T-helper 1 cell (primary cell): ENCODE measurements at regions not wholly inside any gene's neighbourhood (a gene's known extent, or its start where the extent isn't known, plus 50 kb on each side); places are given as distances from the start of the nearest gene placed in this dataset.
"Not testable (repeated sequence)": the region's sequence is repeated elsewhere in the genome, so short reads cannot be mapped to it uniquely, and the experiment has no call there.

Experiments
- DNase-seq, 5 donors: peaks; one replicate each; pipeline ENCODE4 v3.0.0-alpha.2; 2012 to 2020

- DNase-seq = no peak
Observed at GRCh38 chr5:2068531-2068930, 185.8 kb upstream of the IRX4 start.

- DNase-seq = no peak
Observed at GRCh38 chr5:2066373-2066772, 183.6 kb upstream of the IRX4 start.

GRCh38 chr5:2063380-2063779 is 180.7 kb upstream of the IRX4 start:
- not testable (repeated sequence) for DNase-seq

GRCh38 chr5:2052687-2053086 is 170.0 kb upstream of the IRX4 start:
- DNase-seq = no peak

GRCh38 chr5:2049876-2050275 is 167.2 kb upstream of the IRX4 start:
- DNase-seq = no peak

- DNase-seq = no peak
Observed at GRCh38 chr5:2048664-2049063, 165.9 kb upstream of the IRX4 start.

GRCh38 chr5:2047341-2047927 is 164.7 kb upstream of the IRX4 start:
- no peak for DNase-seq

- DNase-seq = no peak
Observed at GRCh38 chr5:2044041-2044440, 161.3 kb upstream of the IRX4 start.

GRCh38 chr5:2039180-2039531 is 156.4 kb upstream of the IRX4 start:
- no peak for DNase-seq

GRCh38 chr5:2038321-2039179 is 155.8 kb upstream of the IRX4 start:
- peak; percentile 23 to 57 (median 38) for DNase-seq

GRCh38 chr5:2036885-2037284 is 154.2 kb upstream of the IRX4 start:
- DNase-seq = no peak

- no peak for DNase-seq
Observed at GRCh38 chr5:2032432-2032831, 149.7 kb upstream of the IRX4 start.

GRCh38 chr5:2031581-2031980 is 148.9 kb upstream of the IRX4 start:
- DNase-seq = no peak

GRCh38 chr5:2030131-2030530 is 147.4 kb upstream of the IRX4 start:
- DNase-seq = no peak

- DNase-seq = no peak
Observed at GRCh38 chr5:2029206-2029605, 146.5 kb upstream of the IRX4 start.

- DNase-seq = no peak
Observed at GRCh38 chr5:2027790-2028189, 145.1 kb upstream of the IRX4 start.

- DNase-seq = no peak
Observed at GRCh38 chr5:2024986-2025721, 142.4 kb upstream of the IRX4 start.

- no peak for DNase-seq
Observed at GRCh38 chr5:2023196-2023595, 140.5 kb upstream of the IRX4 start.

GRCh38 chr5:2022436-2022835 is 139.7 kb upstream of the IRX4 start:
- DNase-seq = no peak

GRCh38 chr5:2021484-2022176 is 138.9 kb upstream of the IRX4 start:
- DNase-seq = no peak

GRCh38 chr5:2020730-2021129 is 138.0 kb upstream of the IRX4 start:
- no peak for DNase-seq

GRCh38 chr5:2019716-2020115 is 137.0 kb upstream of the IRX4 start:
- no peak for DNase-seq

- no peak for DNase-seq
Observed at GRCh38 chr5:2018390-2018724, 135.6 kb upstream of the IRX4 start.
